Progenitor cell of endocrine pancreas (in vitro differentiated cells): ENCODE measurements at regions not wholly inside any gene's neighbourhood (a gene's known extent, or its start where the extent isn't known, plus 50 kb on each side); places are given as distances from the start of the nearest gene placed in this dataset.

Experiments used
- DNase-seq: peaks from one replicate; pipeline ENCODE4 v3.0.0; 2021; ENCODE audit warnings: low spot score; ENCODE audit not compliant: unreplicated experiment
- H3K27ac Mint-ChIP-seq: 2 replicates; pipeline ENCODE4 v1.8.0; 2021; ENCODE audit warnings: mild to moderate bottlenecking, moderate library complexity, mixed read lengths
- H3K27me3 Mint-ChIP-seq: 2 replicates; pipeline ENCODE4 v1.8.0; 2021; ENCODE audit warnings: mixed read lengths
- H3K36me3 Mint-ChIP-seq: 2 replicates; pipeline ENCODE4 v1.8.0; 2022; ENCODE audit warnings: mixed read lengths; ENCODE audit not compliant: insufficient read depth
- H3K4me1 Mint-ChIP-seq: 2 replicates; pipeline ENCODE4 v1.8.0; 2021; ENCODE audit warnings: low read depth, mixed read lengths
- H3K4me3 Mint-ChIP-seq: 2 replicates; pipeline ENCODE4 v1.8.0; 2021; ENCODE audit warnings: low read depth, mild to moderate bottlenecking, moderate library complexity, mixed read lengths
- H3K9me3 Mint-ChIP-seq: 2 replicates; pipeline ENCODE4 v1.8.0; 2021; ENCODE audit warnings: low read depth, mixed read lengths
- CTCF ChIP-seq: fragments of 200-600 bp; sonication (generic); IDR thresholded peaks from one replicate; pipeline ENCODE4 v1.5.0; 2021; ENCODE audit warnings: antibody characterized with exemption, mild to moderate bottlenecking; ENCODE audit not compliant: unreplicated experiment

- H3K36me3 Mint-ChIP-seq, result no peaks in the 10 kb centered on the region
- TF ChIP-seq CTCF, result no peak
- H3K27ac Mint-ChIP-seq, result no peak overlapping the region
- H3K4me1 Mint-ChIP-seq, result peaks cover 9% of the 10 kb centered on the region
- H3K4me3 Mint-ChIP-seq, result no peak overlapping the region
- H3K27me3 Mint-ChIP-seq, result no peaks in the 10 kb centered on the region
- no peak for DNase-seq
- H3K9me3 Mint-ChIP-seq, result no peaks in the 10 kb centered on the region
Observed at GRCh38 chr18:41768467-41768866, 186.6 kb upstream of the PIK3C3 start.

GRCh38 chr18:41767960-41768359 lies 187.1 kb upstream of the PIK3C3 start:
- no peak overlapping the region for H3K4me3 Mint-ChIP-seq
- no peaks in the 10 kb centered on the region for H3K9me3 Mint-ChIP-seq
- peaks cover 9% of the 10 kb centered on the region for H3K4me1 Mint-ChIP-seq
- DNase-seq, result no peak
- H3K36me3 Mint-ChIP-seq, result no peaks in the 10 kb centered on the region
- peak; percentile 19 for TF ChIP-seq CTCF
- H3K27me3 Mint-ChIP-seq, result no peaks in the 10 kb centered on the region
- H3K27ac Mint-ChIP-seq, result peak overlapping the region; percentile 69

GRCh38 chr18:41765460-41765859 lies 189.6 kb upstream of the PIK3C3 start:
- H3K27ac Mint-ChIP-seq, result no peak overlapping the region
- H3K4me3 Mint-ChIP-seq, result no peak overlapping the region

GRCh38 chr18:41763361-41763760 lies 191.7 kb upstream of the PIK3C3 start:
- Mint-ChIP-seq H3K9me3 (no peaks in the 10 kb centered on the region), H3K4me3 (no peak overlapping the region), H3K27ac (no peak overlapping the region)

More at GRCh38 chr18:41765460-41765859, 189.6 kb upstream of the PIK3C3 start:
- Mint-ChIP-seq H3K9me3 (no peaks in the 10 kb centered on the region), H3K27me3 (no peaks in the 10 kb centered on the region), H3K4me1 (peaks cover 9% of the 10 kb centered on the region), H3K36me3 (no peaks in the 10 kb centered on the region)
- DNase-seq, result no peak
- no peak for TF ChIP-seq CTCF

GRCh38 chr18:41761333-41762018 lies 193.6 kb upstream of the PIK3C3 start:
- Mint-ChIP-seq H3K36me3 (no peaks in the 10 kb centered on the region), H3K9me3 (no peaks in the 10 kb centered on the region), H3K27ac (no peak overlapping the region), H3K4me3 (no peak overlapping the region), H3K4me1 (peaks cover 3% of the 10 kb centered on the region), H3K27me3 (no peaks in the 10 kb centered on the region)
- DNase-seq, result no peak
- TF ChIP-seq CTCF, result no peak

More at GRCh38 chr18:41763361-41763760, 191.7 kb upstream of the PIK3C3 start:
- H3K27me3 Mint-ChIP-seq, result no peaks in the 10 kb centered on the region
- no peak for DNase-seq
- H3K4me1 Mint-ChIP-seq, result peaks cover 7% of the 10 kb centered on the region
- no peaks in the 10 kb centered on the region for H3K36me3 Mint-ChIP-seq
- TF ChIP-seq CTCF, result no peak
